ENCODE measurements at regions not wholly inside any gene's neighbourhood (a gene's known extent, or its start where the extent isn't known, plus 50 kb on each side); places are given as distances from the start of the nearest gene placed in this dataset.

DNA sequence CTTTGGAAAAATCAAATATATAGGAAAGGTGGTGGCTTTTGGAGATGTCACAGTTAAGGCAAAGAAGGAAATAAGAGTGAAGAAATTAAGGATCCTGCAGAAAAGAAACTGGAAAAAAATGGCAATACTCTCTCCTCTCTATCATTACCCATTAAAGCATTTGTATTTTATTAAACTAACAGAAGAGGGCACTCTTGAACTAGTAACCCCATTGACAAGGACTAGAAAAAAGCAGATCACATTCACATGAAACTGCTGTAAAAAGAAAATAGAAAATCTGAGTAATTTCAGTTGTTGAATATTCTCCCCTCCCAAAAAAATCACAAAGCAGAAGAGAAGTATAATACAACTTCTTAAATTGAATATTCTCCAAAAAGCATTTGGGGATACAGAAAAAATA lies 104.1 kb upstream of the SLC35B3 start:
- TF ChIP-seq POLR2AphosphoS5 (IDR thresholded peaks at IDR 0.05; ENCODE audit: low read depth, low read length) = no peak
- TF ChIP-seq, protein P1, sequence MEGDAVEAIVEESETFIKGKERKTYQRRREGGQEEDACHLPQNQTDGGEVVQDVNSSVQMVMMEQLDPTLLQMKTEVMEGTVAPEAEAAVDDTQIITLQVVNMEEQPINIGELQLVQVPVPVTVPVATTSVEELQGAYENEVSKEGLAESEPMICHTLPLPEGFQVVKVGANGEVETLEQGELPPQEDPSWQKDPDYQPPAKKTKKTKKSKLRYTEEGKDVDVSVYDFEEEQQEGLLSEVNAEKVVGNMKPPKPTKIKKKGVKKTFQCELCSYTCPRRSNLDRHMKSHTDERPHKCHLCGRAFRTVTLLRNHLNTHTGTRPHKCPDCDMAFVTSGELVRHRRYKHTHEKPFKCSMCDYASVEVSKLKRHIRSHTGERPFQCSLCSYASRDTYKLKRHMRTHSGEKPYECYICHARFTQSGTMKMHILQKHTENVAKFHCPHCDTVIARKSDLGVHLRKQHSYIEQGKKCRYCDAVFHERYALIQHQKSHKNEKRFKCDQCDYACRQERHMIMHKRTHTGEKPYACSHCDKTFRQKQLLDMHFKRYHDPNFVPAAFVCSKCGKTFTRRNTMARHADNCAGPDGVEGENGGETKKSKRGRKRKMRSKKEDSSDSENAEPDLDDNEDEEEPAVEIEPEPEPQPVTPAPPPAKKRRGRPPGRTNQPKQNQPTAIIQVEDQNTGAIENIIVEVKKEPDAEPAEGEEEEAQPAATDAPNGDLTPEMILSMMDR (IDR thresholded peaks at IDR 0.05) = peak; percentile 20; the same call in 1 of the 2 replicates
- no peak for TF ChIP-seq TCF7L2 (IDR thresholded peaks at IDR 0.05; ENCODE audit: low read depth, low read length)
- TF ChIP-seq, protein P2, sequence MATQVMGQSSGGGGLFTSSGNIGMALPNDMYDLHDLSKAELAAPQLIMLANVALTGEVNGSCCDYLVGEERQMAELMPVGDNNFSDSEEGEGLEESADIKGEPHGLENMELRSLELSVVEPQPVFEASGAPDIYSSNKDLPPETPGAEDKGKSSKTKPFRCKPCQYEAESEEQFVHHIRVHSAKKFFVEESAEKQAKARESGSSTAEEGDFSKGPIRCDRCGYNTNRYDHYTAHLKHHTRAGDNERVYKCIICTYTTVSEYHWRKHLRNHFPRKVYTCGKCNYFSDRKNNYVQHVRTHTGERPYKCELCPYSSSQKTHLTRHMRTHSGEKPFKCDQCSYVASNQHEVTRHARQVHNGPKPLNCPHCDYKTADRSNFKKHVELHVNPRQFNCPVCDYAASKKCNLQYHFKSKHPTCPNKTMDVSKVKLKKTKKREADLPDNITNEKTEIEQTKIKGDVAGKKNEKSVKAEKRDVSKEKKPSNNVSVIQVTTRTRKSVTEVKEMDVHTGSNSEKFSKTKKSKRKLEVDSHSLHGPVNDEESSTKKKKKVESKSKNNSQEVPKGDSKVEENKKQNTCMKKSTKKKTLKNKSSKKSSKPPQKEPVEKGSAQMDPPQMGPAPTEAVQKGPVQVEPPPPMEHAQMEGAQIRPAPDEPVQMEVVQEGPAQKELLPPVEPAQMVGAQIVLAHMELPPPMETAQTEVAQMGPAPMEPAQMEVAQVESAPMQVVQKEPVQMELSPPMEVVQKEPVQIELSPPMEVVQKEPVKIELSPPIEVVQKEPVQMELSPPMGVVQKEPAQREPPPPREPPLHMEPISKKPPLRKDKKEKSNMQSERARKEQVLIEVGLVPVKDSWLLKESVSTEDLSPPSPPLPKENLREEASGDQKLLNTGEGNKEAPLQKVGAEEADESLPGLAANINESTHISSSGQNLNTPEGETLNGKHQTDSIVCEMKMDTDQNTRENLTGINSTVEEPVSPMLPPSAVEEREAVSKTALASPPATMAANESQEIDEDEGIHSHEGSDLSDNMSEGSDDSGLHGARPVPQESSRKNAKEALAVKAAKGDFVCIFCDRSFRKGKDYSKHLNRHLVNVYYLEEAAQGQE (IDR thresholded peaks at IDR 0.05; ENCODE audit: insufficient read depth in 1 of 2, low read depth in 2 of 2, low read length in 1 of 2) = no peak
- TF ChIP-seq SIN3A (IDR thresholded peaks at IDR 0.05; ENCODE audit: borderline replicate concordance, insufficient read depth, low read depth, low read length) = no peak
- Histone ChIP-seq H3K27ac (ENCODE audit: low read length) (no peak overlapping the region), H3K36me3 (ENCODE audit: control insufficient read depth, insufficient read depth, low read length) (no peaks in the 10 kb centered on the region), H3K4me1 (ENCODE audit: control insufficient read depth, insufficient read depth, low read length) (no peaks in the 10 kb centered on the region), H3K27me3 (ENCODE audit: control insufficient read depth, insufficient read depth, low read length) (no peaks in the 10 kb centered on the region), H3K4me3 (ENCODE audit: low read depth in 2 of 2, low read length in 2 of 2) (no peak overlapping the region), H3K9me3 (ENCODE audit: control insufficient read depth, insufficient read depth, low read depth, low read length) (peaks cover 9% of the 10 kb centered on the region; the same call in 1 of the 2 replicates)
- CTCF ChIA-PET = no interaction called here
- in situ Hi-C loops (cut with HindIII; ENCODE audit: low pct_unique_long_range_greater_than_20kb, low sequenced_read_pairs) = no loop called here
- no TSS peak for BruUV-seq (replicated peaks)
- ATAC-seq (no peak), DNase-seq (ENCODE audit: low read depth, low spot score) (no peak)
- intact Hi-C loops (cut with micrococcal nuclease; ENCODE audit: unreplicated experiment) = no loop called here
- POLR2A ChIA-PET = no interaction called here

DNA sequence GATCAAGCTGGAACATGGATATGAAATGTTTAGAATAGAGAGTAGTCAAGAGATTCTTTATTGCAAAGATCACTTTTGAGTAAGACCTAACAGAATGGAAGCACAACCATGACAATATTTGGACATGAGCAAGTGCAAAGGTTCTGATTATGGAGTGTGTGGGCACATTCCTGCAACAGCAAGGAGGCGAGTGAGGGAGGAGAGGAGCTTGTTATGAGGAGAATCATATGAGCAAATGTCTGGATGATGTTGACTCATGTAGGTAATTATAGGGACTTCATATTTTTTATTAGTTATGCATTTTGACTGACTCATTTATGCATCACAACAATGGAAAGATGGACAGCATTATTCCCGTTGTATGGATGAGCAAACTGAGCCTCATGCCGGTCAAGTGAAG lies 100.8 kb upstream of the SLC35B3 start:
- Histone ChIP-seq H3K4me3 (ENCODE audit: low read depth in 2 of 2, low read length in 2 of 2) (no peak overlapping the region), H3K36me3 (ENCODE audit: control insufficient read depth, insufficient read depth, low read length) (no peaks in the 10 kb centered on the region), H3K27me3 (ENCODE audit: control insufficient read depth, insufficient read depth, low read length) (no peaks in the 10 kb centered on the region), H3K27ac (ENCODE audit: low read length) (no peak overlapping the region), H3K9me3 (ENCODE audit: control insufficient read depth, insufficient read depth, low read depth, low read length) (peaks cover 4% of the 10 kb centered on the region; the same call in 1 of the 2 replicates), H3K4me1 (ENCODE audit: control insufficient read depth, insufficient read depth, low read length) (no peaks in the 10 kb centered on the region)
- CTCF ChIA-PET = no interaction called here
- DNase-seq (ENCODE audit: low read depth, low spot score) (no peak), ATAC-seq (no peak)
- no TSS peak for BruUV-seq (replicated peaks)
- in situ Hi-C loops (cut with HindIII; ENCODE audit: low pct_unique_long_range_greater_than_20kb, low sequenced_read_pairs) = no loop called here
- POLR2A ChIA-PET = no interaction called here
- TF ChIP-seq SIN3A (IDR thresholded peaks at IDR 0.05; ENCODE audit: borderline replicate concordance, insufficient read depth, low read depth, low read length) = no peak
- no peak for TF ChIP-seq TCF7L2 (IDR thresholded peaks at IDR 0.05; ENCODE audit: low read depth, low read length)
- intact Hi-C loops (cut with micrococcal nuclease; ENCODE audit: unreplicated experiment) = no loop called here

DNA sequence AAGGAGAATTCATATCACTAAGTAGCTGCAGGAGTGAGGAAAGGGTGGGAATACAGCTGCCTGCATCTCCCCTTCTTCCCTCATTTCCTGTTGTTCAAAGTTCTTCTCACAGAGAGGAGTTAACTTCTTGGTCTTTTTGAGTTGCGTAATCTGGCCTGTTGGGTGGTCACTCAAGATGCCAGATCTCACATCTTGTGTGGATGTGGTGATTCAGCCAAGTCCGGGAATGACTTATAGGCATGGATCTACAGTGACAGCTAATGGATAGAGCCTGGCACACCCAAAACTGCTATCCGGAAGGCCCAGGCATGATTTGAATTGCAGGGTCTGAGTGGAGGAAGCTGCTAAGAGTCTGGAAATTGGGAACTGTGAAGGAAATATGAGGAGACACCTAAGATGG lies 100.2 kb upstream of the SLC35B3 start:
- H3K9me3 ChIP-seq (ENCODE audit: control insufficient read depth, insufficient read depth, low read depth, low read length) = no peaks in the 10 kb centered on the region; the same call in 1 of the 2 replicates
- no peak overlapping the region for H3K27ac ChIP-seq (ENCODE audit: low read length)
- no peak for ATAC-seq
- H3K36me3 ChIP-seq (ENCODE audit: control insufficient read depth, insufficient read depth, low read length) = no peaks in the 10 kb centered on the region
- TF ChIP-seq, protein P2 (IDR thresholded peaks at IDR 0.05; ENCODE audit: insufficient read depth in 1 of 2, low read depth in 2 of 2, low read length in 1 of 2) = no peak
- TF ChIP-seq, protein P1 (IDR thresholded peaks at IDR 0.05) = no peak
- TF ChIP-seq SIN3A (IDR thresholded peaks at IDR 0.05; ENCODE audit: borderline replicate concordance, insufficient read depth, low read depth, low read length) (no peak), POLR2AphosphoS5 (IDR thresholded peaks at IDR 0.05; ENCODE audit: low read depth, low read length) (no peak), TCF7L2 (IDR thresholded peaks at IDR 0.05; ENCODE audit: low read depth, low read length) (no peak)
- no peaks in the 10 kb centered on the region for H3K27me3 ChIP-seq (ENCODE audit: control insufficient read depth, insufficient read depth, low read length)
- no TSS peak for BruUV-seq (replicated peaks)
- POLR2A ChIA-PET = no interaction called here
- H3K4me3 ChIP-seq (ENCODE audit: low read depth in 2 of 2, low read length in 2 of 2) = no peak overlapping the region
- intact Hi-C loops (cut with micrococcal nuclease; ENCODE audit: unreplicated experiment) = no loop called here
- CTCF ChIA-PET = no interaction called here
- no peak for DNase-seq (ENCODE audit: low read depth, low spot score)
- in situ Hi-C loops (cut with HindIII; ENCODE audit: low pct_unique_long_range_greater_than_20kb, low sequenced_read_pairs) = no loop called here
- H3K4me1 ChIP-seq (ENCODE audit: control insufficient read depth, insufficient read depth, low read length) = no peaks in the 10 kb centered on the region

Measured in Panc1 (cell line).